DOHH2 (cell line): ENCODE measurements at regions not wholly inside any gene's neighbourhood (a gene's known extent, or its start where the extent isn't known, plus 50 kb on each side); places are given as distances from the start of the nearest gene placed in this dataset.

ENCODE experiments used
- EZH2phosphoT487 ChIP-seq: fragments of 200-600 bp; sonication (generic); IDR thresholded peaks from 2 replicates; pipeline ENCODE4 v1.6.1; 2017; ENCODE audit warnings: borderline replicate concordance, mild to moderate bottlenecking, antibody characterized with exemption, low read length, moderate library complexity, mixed read lengths
- TF ChIP-seq, protein P1 (sequence below): fragments of 200-600 bp; sonication (generic); IDR thresholded peaks from one replicate; pipeline ENCODE4 v1.5.1; 2014; ENCODE audit warnings: antibody characterized with exemption, mild to moderate bottlenecking, low read depth, low read length; ENCODE audit not compliant: poor library complexity, severe bottlenecking

DNA sequence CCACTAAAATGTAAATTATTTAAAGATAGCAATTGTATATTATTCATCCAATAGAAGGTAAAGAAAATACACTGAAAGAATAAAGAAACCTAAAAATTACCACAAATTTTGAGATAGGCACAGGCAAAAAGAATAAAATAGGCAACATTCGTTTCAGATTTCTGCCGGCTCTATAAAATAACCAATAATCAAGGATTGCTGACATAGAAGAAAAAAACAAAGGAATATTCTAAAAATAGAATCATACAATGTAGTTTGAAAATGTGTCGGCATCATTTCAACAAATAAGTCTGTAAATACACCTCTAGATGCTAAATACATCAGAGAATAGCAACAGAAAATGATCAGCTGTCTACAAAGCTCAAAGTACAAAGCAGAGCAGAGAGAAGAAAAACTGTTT is 973.3 kb downstream of the EPHA7 start:
- TF ChIP-seq, protein P1, sequence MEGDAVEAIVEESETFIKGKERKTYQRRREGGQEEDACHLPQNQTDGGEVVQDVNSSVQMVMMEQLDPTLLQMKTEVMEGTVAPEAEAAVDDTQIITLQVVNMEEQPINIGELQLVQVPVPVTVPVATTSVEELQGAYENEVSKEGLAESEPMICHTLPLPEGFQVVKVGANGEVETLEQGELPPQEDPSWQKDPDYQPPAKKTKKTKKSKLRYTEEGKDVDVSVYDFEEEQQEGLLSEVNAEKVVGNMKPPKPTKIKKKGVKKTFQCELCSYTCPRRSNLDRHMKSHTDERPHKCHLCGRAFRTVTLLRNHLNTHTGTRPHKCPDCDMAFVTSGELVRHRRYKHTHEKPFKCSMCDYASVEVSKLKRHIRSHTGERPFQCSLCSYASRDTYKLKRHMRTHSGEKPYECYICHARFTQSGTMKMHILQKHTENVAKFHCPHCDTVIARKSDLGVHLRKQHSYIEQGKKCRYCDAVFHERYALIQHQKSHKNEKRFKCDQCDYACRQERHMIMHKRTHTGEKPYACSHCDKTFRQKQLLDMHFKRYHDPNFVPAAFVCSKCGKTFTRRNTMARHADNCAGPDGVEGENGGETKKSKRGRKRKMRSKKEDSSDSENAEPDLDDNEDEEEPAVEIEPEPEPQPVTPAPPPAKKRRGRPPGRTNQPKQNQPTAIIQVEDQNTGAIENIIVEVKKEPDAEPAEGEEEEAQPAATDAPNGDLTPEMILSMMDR: no peak
- no peak for TF ChIP-seq EZH2phosphoT487
